HepG2 (cell line): ENCODE measurements at regions not wholly inside any gene's neighbourhood (a gene's known extent, or its start where the extent isn't known, plus 50 kb on each side); places are given as distances from the start of the nearest gene placed in this dataset.

Experiments used
- ATAC-seq: fragments of 200-7000 bp; cut with Tn5 transposase; 3 replicates; pipeline ENCODE4 v1.9.1; 2020; ENCODE audit warnings: mild to moderate bottlenecking, moderate library complexity
- BruUV-seq: library from RNA; stranded (reverse); fragments of 400-500 nt; replicated peaks from 2 replicates; lab custom pipeline; 2021; lab: Mats Ljungman, UMichigan
- CTCF ChIA-PET: fragments of 300-600 bp; formaldehyde crosslinking; extraction: SDS; loops from one replicate; lab custom pipeline; 2021; ENCODE audit warnings: low total read pairs, inconsistent platforms, low intra/inter-chr PET ratio; lab: Yijun Ruan, JAX
- POLR2A ChIA-PET: fragments of 350-600 bp; sonication (Branson Sonifier 250); formaldehyde crosslinking; loops from one replicate; lab custom pipeline; 2020; ENCODE audit warnings: antibody characterized with exemption, inconsistent platforms; lab: Yijun Ruan, JAX
- DNase-seq: peaks from one replicate; pipeline ENCODE4 v3.0.0-alpha.2; 2015; ENCODE audit warnings: low spot score
- FAIRE-seq: peaks from 3 replicates; lab custom pipeline; 2011; peaks lifted over from hg19 to GRCh38; lab: Jason Lieb, UNC
- H2AFZ ChIP-seq: one replicate; pipeline ENCODE4 v1.6.1; 2011; ENCODE audit warnings: low read length, inconsistent platforms
- H3K27ac ChIP-seq: fragments of 300-600 bp; 3 replicates; pipeline ENCODE4 v1.8.0; 2011; ENCODE audit warnings: mixed run types, mild to moderate bottlenecking, mixed read lengths, low read length, inconsistent platforms; ENCODE audit not compliant: insufficient read depth; ENCODE audit errors: extremely low read length
- H3K27me3 ChIP-seq, 2 experiments: fragments of 200-600 bp in 1 of 2; 2 replicates in 1 of 2; 3 replicates in 1 of 2; pipeline versions ENCODE4 v1.6.0 to v1.8.0; 2011; ENCODE audit warnings: low read length in 2 of 2, mild to moderate bottlenecking in 2 of 2, moderate library complexity in 2 of 2, inconsistent platforms in 1 of 2; ENCODE audit not compliant: insufficient read depth in 2 of 2, control insufficient read depth in 1 of 2
- H3K36me3 ChIP-seq, 2 experiments: fragments of 200-600 bp in 1 of 2; replicated peaks in 1 of 2; 2 replicates in 1 of 2; 3 replicates in 1 of 2; pipeline versions ENCODE4 v1.5.1 to v1.8.0; 2011; ENCODE audit warnings: low read length in 2 of 2, inconsistent platforms in 1 of 2; ENCODE audit not compliant: insufficient read depth in 2 of 2, control insufficient read depth in 1 of 2
- H3K4me1 ChIP-seq: 2 replicates; pipeline ENCODE4 v1.5.1; 2012; ENCODE audit warnings: low read length, inconsistent platforms; ENCODE audit not compliant: insufficient read depth
- H3K4me2 ChIP-seq: 2 replicates; pipeline ENCODE4 v1.6.0; 2011; ENCODE audit warnings: low read depth, low read length, inconsistent platforms
- H3K4me3 ChIP-seq, 3 experiments: fragments of 200-600 bp in 1 of 3; sonication (generic), shearing (Covaris generic) in 1 of 3; replicated peaks in 1 of 3; 2 replicates each; pipeline ENCODE4 v1.5.1; 2011 to 2016; ENCODE audit warnings: low read length in 3 of 3, inconsistent platforms in 2 of 3, low read depth in 2 of 3, mild to moderate bottlenecking in 2 of 3, control low read depth in 1 of 3, mixed read lengths in 1 of 3; ENCODE audit not compliant: insufficient read depth in 1 of 3
- H3K79me2 ChIP-seq: one replicate; pipeline ENCODE4 v1.6.1; 2011; ENCODE audit warnings: low read length, inconsistent platforms; ENCODE audit not compliant: insufficient read depth
- H3K9ac ChIP-seq: 2 replicates; pipeline ENCODE4 v1.6.0; 2011; ENCODE audit warnings: mild to moderate bottlenecking, low read depth, low read length, inconsistent platforms; ENCODE audit not compliant: insufficient read depth
- H3K9me3 ChIP-seq: 2 replicates; pipeline ENCODE4 v1.5.1; 2012; ENCODE audit warnings: mild to moderate bottlenecking, low read length
- H4K20me1 ChIP-seq: 2 replicates; pipeline ENCODE4 v1.6.0; 2011; ENCODE audit warnings: inconsistent platforms, mild to moderate bottlenecking, low read length, moderate library complexity; ENCODE audit not compliant: insufficient read depth
- ATF4 ChIP-seq, 2 experiments: fragments of 450-650 bp in 1 of 2; sonication (generic) in 1 of 2; formaldehyde crosslinking; IDR thresholded peaks; 2 replicates each; pipeline versions ENCODE4 v1.5.0 to v1.8.0; 2020 to 2022; ENCODE audit warnings: mild to moderate bottlenecking in 1 of 2, missing genetic modification reagents in 1 of 2
- CEBPB ChIP-seq: IDR thresholded peaks from 2 replicates; pipeline ENCODE4 v1.6.1; 2011; ENCODE audit warnings: low read depth, low read length, improper control_type of control experiment, borderline replicate concordance
- CEBPG ChIP-seq: IDR thresholded peaks from 2 replicates; pipeline ENCODE4 v1.6.1; 2016
- FOXA3 ChIP-seq: IDR thresholded peaks from 2 replicates; pipeline ENCODE4 v1.6.1; 2016; ENCODE audit warnings: missing genetic modification reagents, missing compliant biosample characterization
- GATAD2A ChIP-seq: IDR thresholded peaks from 2 replicates; pipeline ENCODE4 v1.6.1; 2016
- GMEB2 ChIP-seq: IDR thresholded peaks from 2 replicates; pipeline ENCODE4 v1.6.1; 2016; ENCODE audit warnings: missing biosample characterization, missing genetic modification reagents, low read depth
- HMG20B ChIP-seq: conservative IDR thresholded peaks from 2 replicates; pipeline ENCODE4 v1.6.1; 2016; ENCODE audit warnings: missing genetic modification reagents, missing compliant biosample characterization
- ISX ChIP-seq: sonication (generic); formaldehyde crosslinking; conservative IDR thresholded peaks from 2 replicates; pipeline ENCODE4 v1.5.0; 2020; ENCODE audit warnings: missing genetic modification reagents
- MAX ChIP-seq: IDR thresholded peaks from 2 replicates; pipeline ENCODE4 v1.6.1; 2012; ENCODE audit warnings: inconsistent platforms
- MTF1 ChIP-seq: sonication (generic); formaldehyde crosslinking; IDR thresholded peaks from 2 replicates; pipeline ENCODE4 v1.5.0; 2020; ENCODE audit warnings: missing genetic modification reagents
- NFATC3 ChIP-seq: sonication (generic); formaldehyde crosslinking; IDR thresholded peaks from 2 replicates; pipeline ENCODE4 v1.5.1; 2020; ENCODE audit warnings: mild to moderate bottlenecking, missing genetic modification reagents
- NFE2L2 ChIP-seq: fragments of 150-350 bp; IDR thresholded peaks from 2 replicates; pipeline ENCODE4 v1.6.1; 2014; ENCODE audit warnings: low read length
- SOX13 ChIP-seq, 3 experiments: fragments of 450-650 bp in 1 of 3; sonication (generic) in 1 of 3; formaldehyde crosslinking in 1 of 3; IDR thresholded peaks in 2 of 3; conservative IDR thresholded peaks in 1 of 3; 2 replicates each; pipeline versions ENCODE4 v1.5.0 to v1.6.1; 2016 to 2020; ENCODE audit warnings: antibody characterized with exemption in 1 of 3, mild to moderate bottlenecking in 1 of 3, missing compliant biosample characterization in 1 of 3, missing genetic modification reagents in 1 of 3, moderate library complexity in 1 of 3
- SOX5 ChIP-seq: IDR thresholded peaks from 2 replicates; pipeline ENCODE4 v1.6.1; 2016; ENCODE audit warnings: borderline replicate concordance
- ZMYM4 ChIP-seq: sonication (generic); formaldehyde crosslinking; IDR thresholded peaks from 2 replicates; pipeline ENCODE4 v1.8.1; 2023; ENCODE audit warnings: mild to moderate bottlenecking, missing genetic modification reagents
- ZNF337 ChIP-seq: sonication (generic); formaldehyde crosslinking; IDR thresholded peaks from 2 replicates; pipeline ENCODE4 v1.5.1; 2020; ENCODE audit warnings: missing genetic modification reagents, low read depth, mild to moderate bottlenecking, borderline replicate concordance
- ZNF383 ChIP-seq: sonication (generic); formaldehyde crosslinking; IDR thresholded peaks from 2 replicates; pipeline ENCODE4 v1.4.0; 2020; ENCODE audit warnings: missing genetic modification reagents, mild to moderate bottlenecking, borderline replicate concordance
- WGBS: methylation state at CpG from one replicate; pipeline ENCODE4 v1.1.6; 2017; ENCODE audit warnings: low lambda C conversion rate; 5-methylcytosine and 5-hydroxymethylcytosine counted together
- in situ Hi-C: cut with HindIII; loops from 2 replicates; pipeline ENCODE4 v1.10.0; 2017; ENCODE audit warnings: low pct_unique_long_range_greater_than_20kb; ENCODE audit not compliant: extremely low pct_ligation_motif_present
- intact Hi-C: fragments of 100-400 bp; cut with micrococcal nuclease; formaldehyde crosslinking; loops from one replicate; pipeline ENCODE4 v1.10.0; 2022; ENCODE audit not compliant: unreplicated experiment
- TF ChIP-seq, protein P1 (sequence below): sonication (generic); formaldehyde crosslinking; IDR thresholded peaks from 2 replicates; pipeline ENCODE4 v1.5.1; 2020; ENCODE audit warnings: mild to moderate bottlenecking, missing genetic modification reagents, moderate library complexity

DNA sequence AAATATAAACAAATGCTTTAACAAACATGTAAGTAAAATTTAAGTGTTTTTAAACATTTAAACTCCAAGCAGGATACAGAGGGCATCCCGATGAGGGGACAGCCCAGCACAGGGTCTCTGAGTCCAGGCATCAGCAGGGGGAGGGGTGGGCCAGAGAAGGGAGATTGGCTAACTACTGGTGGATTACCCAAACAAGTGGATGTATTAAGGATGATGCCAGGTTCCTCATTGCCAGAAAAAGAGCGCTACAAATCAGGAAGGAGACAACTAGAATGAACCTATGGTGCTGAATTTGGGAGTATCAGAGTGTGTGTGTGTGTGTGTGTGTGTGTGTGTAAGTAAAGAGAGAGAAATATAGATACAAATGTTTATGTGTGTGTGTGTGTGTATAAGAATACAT lies 162.0 kb upstream of the RMP24 start (continued):
- TF ChIP-seq GMEB2 (CRISPR knock-in tag) (no peak), NFE2L2 (no peak), ZNF337 (CRISPR knock-in tag) (no peak), ZMYM4 (CRISPR knock-in tag) (no peak), MAX (no peak)
- TF ChIP-seq, protein P1, sequence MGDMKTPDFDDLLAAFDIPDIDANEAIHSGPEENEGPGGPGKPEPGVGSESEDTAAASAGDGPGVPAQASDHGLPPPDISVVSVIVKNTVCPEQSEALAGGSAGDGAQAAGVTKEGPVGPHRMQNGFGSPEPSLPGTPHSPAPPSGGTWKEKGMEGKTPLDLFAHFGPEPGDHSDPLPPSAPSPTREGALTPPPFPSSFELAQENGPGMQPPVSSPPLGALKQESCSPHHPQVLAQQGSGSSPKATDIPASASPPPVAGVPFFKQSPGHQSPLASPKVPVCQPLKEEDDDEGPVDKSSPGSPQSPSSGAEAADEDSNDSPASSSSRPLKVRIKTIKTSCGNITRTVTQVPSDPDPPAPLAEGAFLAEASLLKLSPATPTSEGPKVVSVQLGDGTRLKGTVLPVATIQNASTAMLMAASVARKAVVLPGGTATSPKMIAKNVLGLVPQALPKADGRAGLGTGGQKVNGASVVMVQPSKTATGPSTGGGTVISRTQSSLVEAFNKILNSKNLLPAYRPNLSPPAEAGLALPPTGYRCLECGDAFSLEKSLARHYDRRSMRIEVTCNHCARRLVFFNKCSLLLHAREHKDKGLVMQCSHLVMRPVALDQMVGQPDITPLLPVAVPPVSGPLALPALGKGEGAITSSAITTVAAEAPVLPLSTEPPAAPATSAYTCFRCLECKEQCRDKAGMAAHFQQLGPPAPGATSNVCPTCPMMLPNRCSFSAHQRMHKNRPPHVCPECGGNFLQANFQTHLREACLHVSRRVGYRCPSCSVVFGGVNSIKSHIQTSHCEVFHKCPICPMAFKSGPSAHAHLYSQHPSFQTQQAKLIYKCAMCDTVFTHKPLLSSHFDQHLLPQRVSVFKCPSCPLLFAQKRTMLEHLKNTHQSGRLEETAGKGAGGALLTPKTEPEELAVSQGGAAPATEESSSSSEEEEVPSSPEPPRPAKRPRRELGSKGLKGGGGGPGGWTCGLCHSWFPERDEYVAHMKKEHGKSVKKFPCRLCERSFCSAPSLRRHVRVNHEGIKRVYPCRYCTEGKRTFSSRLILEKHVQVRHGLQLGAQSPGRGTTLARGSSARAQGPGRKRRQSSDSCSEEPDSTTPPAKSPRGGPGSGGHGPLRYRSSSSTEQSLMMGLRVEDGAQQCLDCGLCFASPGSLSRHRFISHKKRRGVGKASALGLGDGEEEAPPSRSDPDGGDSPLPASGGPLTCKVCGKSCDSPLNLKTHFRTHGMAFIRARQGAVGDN (CRISPR knock-in tag): no peak

DNA sequence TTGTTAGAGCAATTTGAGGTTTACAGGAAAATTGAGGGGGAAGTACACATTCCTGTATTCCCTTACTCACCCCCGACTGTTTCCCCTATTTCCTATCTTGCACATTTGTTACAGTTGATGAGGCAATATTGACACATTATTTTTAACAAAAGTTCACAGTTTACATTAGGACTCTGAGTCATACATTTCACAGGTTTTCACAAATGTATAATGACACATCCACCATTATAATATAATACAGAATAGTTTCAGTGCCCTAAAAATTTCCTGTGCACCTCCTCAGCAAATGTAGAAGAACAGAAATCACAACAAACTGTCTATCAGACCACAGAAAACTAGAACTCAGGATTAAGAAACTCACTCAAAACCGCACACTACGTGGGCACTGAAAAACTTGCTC lies 160.6 kb upstream of the RMP24 start:
- FAIRE-seq: no peak
- Histone ChIP-seq H3K4me2 (no peak overlapping the region), H3K9me3 (no peaks in the 10 kb centered on the region), H3K27me3 (no peaks in the 10 kb centered on the region), H3K36me3 (no peaks in the 10 kb centered on the region), H3K4me1 (no peaks in the 10 kb centered on the region; the same call in 1 of the 2 replicates), H3K27ac (no peak overlapping the region), H2AFZ (no peak overlapping the region), H4K20me1 (no peaks in the 10 kb centered on the region), H3K9ac (no peak overlapping the region), H3K4me3 (no peak overlapping the region), H3K79me2 (no peaks in the 10 kb centered on the region)
- WGBS: 1% methylated on average over 3 of the region's 3 CpGs
- in situ Hi-C loops: no loop called here
- ATAC-seq: no peak
- DNase-seq: no peak
- intact Hi-C loops: no loop called here
- BruUV-seq: no TSS peak
- ChIA-PET CTCF (no interaction called here), POLR2A (no interaction called here)
- TF ChIP-seq FOXA3 (CRISPR knock-in tag): peak; percentile 46; the same call in 1 of the 2 replicates
- peak; percentile 63; the same call in 1 of the 2 replicates for TF ChIP-seq CEBPB
- TF ChIP-seq ZNF383: no peak
- TF ChIP-seq HMG20B: no peak
- peak in 1 of 2 experiments; percentile 29; a peak in 1 of 4 replicates for TF ChIP-seq ATF4 (CRISPR knock-in tag; IDR thresholded peaks at IDR 0.05)
- 0 out of 2 replicates have a peak, but pooled peaks have one; percentile 7 for TF ChIP-seq CEBPG (CRISPR knock-in tag)
- peak; percentile 63; the same call in 1 of the 2 replicates for TF ChIP-seq SOX5 (CRISPR knock-in tag)
- 0 out of 2 replicates have a peak, but pooled peaks have one; percentile 12 for TF ChIP-seq GATAD2A
- no peak for TF ChIP-seq NFATC3 (CRISPR knock-in tag)
- no peak for TF ChIP-seq SOX13 (IDR thresholded peaks at IDR 0.05)
- peak in 1 of 2 experiments; percentile 49; a peak in 1 of 4 replicates for TF ChIP-seq SOX13 (CRISPR knock-in tag; conservative IDR thresholded peaks at IDR 0.05 in 1 of 2, IDR thresholded peaks at IDR 0.05 in 1 of 2)
- no peak for TF ChIP-seq ISX (CRISPR knock-in tag)
- no peak for TF ChIP-seq MTF1 (CRISPR knock-in tag)
